Left colon (tissue), 2 donors: ENCODE measurements at regions not wholly inside any gene's neighbourhood (a gene's known extent, or its start where the extent isn't known, plus 50 kb on each side); places are given as distances from the start of the nearest gene placed in this dataset.
"Not testable (repeated sequence)": the region's sequence is repeated elsewhere in the genome, so short reads cannot be mapped to it uniquely, and the experiment has no call there.

Experiments
- ATAC-seq: fragments of 200-7000 bp; cut with Tn5 transposase; one replicate; pipeline ENCODE4 v1.9.1; 2020; ENCODE audit warnings: mild to moderate bottlenecking, moderate library complexity
- DNase-seq, 2 donors: peaks; one replicate each; pipeline ENCODE4 v3.0.0-alpha.2; 2020
- intact Hi-C, 2 donors: fragments of 100-400 bp; cut with DNase I in 1 of 2; cut with micrococcal nuclease in 1 of 2; formaldehyde crosslinking; loops; one replicate each; pipeline versions ENCODE4 v1.11.2 to v1.14.0; 2022; cut with DNase I, micrococcal nuclease
- donor health status: DM: no; HTN: no; CAD: no.
- donor health status: DM: yes; HTN: yes; CAD: no.

DNA sequence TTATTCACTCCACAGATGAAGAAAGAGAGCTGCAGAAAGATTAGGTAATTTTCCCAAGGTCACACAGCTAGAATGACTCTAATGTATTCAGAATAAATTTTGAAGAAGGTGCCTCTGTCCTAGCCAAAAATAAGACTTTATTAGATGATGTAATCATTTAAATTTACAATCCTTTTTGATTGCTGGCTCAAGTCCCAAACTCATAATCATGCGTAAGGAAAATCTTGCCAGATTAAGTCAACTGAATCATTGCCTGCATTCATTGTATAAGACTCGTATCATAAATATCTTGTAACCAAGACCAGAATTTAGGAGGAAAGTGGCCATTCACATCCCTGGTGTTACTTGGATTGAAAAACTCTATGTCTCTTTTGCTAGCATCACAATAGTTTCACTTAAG lies 53.1 kb upstream of the STK39 start:
- intact Hi-C loops = no loop called here
- DNase-seq (no peak), ATAC-seq (no peak)

DNA sequence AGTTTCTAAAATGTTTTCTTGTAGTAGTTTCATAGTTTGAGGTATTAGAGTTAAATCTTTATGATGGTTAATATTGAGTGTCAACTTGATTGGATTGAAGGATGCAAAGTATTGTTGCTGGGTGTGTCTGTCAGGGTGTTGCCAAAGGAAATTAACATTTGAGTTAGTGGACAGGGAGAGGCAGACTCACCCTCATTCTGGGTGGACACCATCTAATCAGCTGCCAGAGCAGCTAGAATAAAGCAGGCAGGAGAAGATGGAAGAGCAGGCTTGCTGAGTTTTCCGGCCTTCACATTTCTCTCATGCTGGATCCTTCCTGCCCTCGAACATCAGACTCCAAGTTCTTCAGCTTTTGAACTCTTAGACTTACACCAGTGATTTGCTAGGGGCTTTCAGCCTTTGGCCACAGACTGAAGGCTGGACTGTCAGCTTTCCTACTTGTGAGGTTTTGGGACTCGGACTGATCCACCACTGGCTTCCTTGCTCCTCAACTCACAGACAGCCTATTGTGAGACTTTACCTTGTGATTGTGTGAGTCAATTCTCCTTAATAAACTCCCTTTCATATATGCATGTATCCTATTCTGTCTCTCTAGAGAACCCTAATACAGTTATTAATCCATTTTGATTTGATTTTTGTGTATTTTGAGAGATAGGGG lies 56.8 kb upstream of the STK39 start:
- ATAC-seq = no peak
- intact Hi-C loops = no loop called here
- DNase-seq = no peak

DNA sequence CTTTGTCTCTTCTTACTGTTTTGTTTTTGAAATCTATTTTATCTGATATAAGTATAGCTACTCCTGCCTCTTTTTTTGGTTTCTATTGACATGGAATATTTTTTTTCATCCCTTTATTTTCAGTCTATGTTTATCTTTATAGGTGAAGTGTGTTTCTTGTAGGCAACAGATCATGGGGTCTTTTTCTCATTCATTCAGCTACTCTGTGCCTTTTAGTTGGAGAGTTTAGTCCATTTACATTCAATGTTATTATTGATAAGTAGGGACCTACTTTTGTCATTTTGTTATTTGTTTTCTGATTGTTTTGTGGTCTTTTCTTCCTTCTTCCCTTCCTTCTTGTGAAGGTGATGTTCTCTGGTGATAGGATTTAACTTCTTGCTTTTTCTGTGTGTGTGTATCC lies 60.0 kb upstream of the STK39 start:
- DNase-seq (no peak), ATAC-seq (no peak)
- intact Hi-C loops = no loop called here

DNA sequence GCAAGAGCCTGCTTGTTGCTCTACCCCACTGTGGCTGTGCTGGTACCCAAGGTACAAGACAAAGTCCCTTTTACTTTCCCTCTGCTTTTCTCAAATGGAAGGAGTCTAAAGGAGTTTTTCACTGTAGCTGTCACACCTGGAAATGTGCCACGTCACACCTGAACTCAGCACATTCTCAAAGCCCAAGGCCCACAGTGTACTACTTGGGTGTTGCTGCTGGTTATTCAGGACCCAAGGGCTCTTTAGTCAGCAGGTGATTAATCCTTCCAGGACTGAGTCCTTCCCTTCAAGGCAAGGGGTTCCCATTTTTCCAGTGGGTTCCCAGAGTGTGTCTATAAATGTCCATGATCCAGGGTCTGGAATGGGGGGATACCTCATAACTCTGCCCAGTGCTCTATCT lies 63.2 kb upstream of the STK39 start:
- DNase-seq (no peak), ATAC-seq (no peak)
- intact Hi-C loops = no loop called here

DNA sequence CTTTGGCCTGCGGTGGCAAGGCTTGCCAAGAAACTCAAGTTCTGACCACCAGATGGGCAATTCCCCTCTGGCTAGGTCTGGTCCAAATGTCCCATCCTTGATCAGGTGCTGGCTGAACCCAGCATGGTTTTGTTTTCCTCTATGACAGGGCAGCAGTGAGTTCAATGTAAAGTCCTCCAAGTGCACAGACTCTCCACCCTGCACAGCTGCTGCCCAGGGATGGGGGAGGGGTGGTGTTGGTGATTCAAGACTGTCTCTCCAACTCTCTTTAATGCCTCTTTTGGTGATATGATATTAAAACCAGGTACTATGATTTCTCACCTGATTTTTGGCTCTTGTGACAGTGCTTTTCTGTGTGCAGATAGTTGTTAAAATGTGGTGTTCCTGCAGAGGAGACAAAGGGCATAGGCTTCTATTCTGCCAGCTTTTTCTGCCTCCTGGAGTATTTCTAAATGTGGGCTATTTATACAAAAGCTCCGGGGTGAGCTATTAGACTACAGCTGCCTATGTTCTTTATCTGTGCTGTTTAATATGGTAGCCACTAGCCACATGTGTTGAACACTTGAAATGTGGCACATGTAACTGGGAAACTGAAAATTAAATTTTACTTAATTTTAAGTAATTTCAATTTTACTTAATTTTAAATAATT lies 64.0 kb upstream of the STK39 start:
- peak in 1 of 2 donors; percentile 28 for DNase-seq
- peak; percentile 56 for ATAC-seq
- intact Hi-C loops = no loop called here

DNA sequence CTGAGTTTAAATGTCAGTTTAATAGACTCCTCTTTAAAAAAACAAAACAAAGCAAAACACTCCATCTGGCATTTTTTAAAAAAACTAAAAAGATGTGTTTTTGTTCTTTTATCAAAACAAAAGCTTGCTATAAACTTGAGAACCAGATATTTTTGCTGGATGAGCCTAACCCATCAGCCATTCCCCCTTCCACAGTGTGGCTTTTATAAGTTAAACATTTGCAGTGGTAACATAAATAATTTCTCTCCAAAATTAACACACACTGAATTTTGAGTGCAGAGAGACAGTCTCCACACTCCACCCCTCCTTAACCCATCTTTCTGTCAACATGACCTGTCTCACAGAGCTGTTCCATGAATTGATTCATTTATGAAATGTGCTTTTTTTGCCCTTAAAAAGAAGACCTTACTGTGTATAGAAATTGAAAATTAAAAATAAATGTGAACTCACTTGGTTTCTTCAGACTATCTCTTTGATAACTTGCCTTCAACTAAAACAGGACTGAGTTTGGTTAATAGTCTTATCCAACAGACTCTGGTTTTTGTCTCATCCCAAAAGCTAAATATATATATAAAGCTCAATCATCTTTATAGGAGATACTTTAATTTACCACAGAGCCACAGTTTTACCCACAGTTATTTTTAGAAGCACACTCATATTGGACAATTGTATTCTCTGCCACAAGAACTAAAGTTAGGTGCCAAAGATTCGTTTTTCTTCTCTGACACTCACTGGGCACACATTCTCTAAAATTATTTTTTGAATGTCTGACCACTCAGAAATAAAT lies 64.8 kb upstream of the STK39 start:
- DNase-seq (no peak), ATAC-seq (no peak)
- intact Hi-C loops = no loop called here

DNA sequence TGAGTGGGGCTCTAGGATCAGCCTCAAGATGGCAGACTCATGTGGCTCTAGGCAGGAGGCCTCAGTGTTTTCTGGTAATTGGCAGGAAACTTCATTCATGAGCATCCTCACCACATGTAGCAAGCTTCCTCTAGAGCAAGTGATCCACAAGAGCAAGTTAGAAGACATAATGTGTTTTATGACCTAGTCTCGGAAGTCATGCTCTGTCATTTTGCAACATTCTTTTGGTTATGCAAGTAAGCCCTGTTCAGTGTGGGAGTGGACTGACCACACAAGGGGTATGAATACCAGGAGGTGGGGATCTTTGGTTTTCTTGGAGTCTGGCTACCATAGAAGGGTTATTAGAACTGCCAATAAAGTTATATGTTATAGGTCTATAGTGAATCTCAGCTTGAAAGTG lies 66.8 kb upstream of the STK39 start:
- DNase-seq = no peak
- intact Hi-C loops = no loop called here
- ATAC-seq = no peak

DNA sequence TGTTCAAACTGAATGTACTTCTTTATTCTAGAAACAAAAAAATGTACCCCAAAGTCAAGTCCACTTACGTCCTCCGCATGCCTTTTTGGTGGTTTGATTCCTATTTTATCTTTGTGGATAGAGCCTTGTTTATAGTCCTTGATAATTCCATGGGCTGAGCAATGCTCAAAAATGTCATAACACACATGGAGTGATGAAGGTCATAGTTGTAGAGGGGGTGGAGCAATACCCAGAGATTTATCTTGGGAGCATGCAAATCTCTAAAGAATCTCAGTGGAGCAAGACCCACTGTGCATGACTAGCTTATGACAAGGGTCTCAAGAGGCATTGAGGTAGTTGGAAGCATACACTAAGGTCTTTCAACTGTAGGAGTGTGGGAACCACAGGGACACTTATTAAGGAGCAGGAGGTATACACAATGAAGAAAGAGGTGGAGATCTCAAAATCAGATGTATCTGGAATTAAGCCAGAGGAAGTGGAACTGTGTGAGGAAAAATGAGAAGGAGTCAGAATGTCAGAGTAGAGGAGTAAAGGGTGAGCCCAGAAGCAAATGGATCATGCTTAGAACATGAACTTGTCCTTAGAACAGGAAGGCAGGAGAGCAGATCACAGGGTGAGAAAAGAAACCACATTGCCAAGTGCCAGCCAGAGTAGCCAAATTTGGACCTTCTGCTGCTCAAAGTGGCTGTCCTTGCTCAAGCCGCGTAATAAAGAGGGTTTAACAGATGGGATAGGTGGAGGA lies 68.1 kb upstream of the STK39 start:
- no peak for ATAC-seq
- DNase-seq = no peak
- intact Hi-C loops = no loop called here

DNA sequence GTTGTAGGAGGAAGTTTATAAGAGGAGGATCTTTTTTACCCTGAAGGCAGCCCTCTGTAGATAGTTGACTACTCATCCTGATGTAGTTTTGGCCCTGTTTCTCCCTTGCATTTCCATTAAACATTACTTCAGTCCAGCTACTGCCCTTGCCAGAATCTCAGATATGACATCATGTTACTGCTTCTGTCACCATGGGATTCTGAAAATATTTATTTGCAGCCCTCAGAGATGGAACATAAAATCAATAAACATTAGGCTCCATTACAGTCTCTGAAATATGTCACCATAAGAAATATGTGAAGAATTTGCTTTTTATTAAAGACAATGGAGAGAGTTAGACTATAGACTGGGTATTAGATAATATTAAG lies 68.7 kb upstream of the STK39 start:
- ATAC-seq = no peak
- intact Hi-C loops = no loop called here
- DNase-seq = no peak

DNA sequence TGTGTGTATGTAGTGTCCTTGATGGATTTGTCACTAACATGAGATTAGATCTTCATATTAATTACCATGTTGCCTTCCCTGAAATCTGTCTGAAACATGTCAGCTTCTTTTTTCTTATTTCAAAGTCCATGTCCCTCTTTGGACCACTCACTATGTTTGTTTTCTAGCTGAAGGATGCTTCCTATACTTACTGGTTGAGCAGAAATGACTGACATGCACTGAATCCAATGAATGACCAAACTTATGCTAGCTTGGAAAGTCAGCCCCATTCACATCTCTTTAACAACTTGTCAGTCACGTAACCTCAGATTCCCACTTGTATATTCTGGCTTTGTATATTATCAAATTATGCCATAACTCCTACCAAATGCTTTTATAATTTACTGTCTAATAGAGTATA lies 69.9 kb upstream of the STK39 start:
- DNase-seq (no peak), ATAC-seq (no peak)
- intact Hi-C loops = no loop called here

DNA sequence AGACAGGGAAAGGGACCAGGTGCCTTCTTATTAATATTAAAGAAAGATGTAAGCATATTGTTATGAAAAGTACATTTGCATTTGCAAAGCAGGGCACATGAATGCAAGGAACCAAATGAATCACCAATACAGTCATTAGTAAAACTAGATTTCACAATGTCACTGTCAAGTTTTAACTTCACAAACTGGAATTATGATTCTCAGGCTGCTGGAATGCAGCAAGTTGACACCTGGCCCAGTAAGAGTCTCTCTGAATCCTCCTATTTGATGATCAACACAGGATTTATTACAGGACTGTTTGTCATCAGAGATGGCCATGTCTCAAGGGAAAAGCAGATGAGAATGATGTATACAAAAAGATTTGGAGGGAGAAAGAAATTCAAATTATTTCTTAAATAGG lies 72.9 kb upstream of the STK39 start:
- intact Hi-C loops = no loop called here
- ATAC-seq (no peak), DNase-seq (no peak)

DNA sequence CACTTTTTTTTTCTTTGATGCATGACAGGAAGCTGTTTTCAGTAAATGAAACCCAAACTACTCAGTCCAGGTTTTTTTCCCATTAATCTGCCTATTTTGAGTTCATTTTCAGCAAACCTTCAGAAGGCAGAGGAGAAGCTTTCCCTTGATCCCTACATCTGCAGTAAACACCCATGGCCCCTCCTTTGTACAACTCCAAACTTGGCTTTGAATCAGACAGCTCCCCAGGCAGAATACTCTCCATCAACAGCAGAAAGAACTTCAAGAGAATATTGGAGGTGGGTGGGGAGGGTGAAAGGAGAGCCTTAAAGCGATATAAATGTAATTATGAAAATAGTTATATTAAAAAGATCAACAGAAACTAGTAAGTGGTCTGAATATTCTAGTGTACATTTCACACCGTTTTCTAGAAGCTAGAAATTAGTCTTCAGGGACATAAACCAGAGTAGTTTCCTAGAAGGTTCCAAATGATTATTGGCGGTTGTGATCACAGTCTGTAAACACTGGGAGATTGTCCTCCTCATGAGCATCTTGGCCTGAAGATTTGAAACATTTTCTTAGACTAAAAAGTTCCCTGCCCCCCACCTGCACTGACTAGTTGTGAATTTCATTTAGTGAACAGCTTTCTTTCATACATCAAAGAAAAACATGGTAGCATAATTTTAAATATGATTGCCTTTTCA lies 75.1 kb upstream of the STK39 start:
- ATAC-seq (no peak), DNase-seq (no peak)
- intact Hi-C loops = no loop called here

DNA sequence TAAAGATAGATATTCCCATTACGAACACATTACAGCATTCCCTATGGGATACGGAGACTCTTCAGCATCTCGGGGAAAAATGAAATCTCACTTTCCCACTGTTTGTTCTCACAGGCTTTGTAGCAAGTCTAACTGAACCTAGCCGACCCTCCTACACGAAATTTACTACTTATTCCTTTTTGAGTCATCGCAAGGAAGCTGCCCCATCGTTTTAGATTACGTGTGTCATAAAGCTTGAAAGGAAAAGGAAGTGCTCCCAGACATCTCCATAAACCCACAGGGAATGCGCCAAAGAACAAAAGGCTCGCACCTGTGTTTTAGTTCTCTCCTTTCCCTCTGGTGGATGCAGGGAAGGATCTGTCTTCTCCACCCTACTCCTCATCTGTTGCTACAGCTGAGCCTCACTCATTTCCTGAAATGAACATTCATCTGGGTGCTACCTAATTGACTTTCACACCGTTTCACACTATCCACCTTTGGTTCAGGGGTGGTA lies 76.2 kb upstream of the STK39 start:
- ATAC-seq = no peak
- intact Hi-C loops = no loop called here
- DNase-seq = no peak

DNA sequence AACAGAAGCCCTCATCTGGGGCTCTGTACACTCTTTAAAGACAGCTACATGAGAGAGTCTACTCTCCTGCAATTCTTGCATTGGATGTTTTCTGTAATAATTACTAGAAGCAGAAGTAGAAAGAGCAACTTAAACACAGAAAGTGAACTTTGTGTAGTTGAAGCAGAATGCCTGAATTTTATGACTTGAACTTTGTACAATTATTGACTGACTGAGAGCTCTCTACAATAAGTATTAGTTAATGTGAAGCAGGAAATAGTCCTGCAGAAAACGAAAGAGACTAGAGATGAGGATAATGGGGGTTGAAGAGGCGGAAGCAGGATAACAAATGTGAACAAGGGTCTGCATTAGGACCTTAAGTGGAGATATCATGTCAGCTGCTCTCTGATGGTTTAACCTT lies 79.2 kb upstream of the STK39 start:
- no peak for DNase-seq
- ATAC-seq = peak; percentile 93
- intact Hi-C loops = no loop called here

DNA sequence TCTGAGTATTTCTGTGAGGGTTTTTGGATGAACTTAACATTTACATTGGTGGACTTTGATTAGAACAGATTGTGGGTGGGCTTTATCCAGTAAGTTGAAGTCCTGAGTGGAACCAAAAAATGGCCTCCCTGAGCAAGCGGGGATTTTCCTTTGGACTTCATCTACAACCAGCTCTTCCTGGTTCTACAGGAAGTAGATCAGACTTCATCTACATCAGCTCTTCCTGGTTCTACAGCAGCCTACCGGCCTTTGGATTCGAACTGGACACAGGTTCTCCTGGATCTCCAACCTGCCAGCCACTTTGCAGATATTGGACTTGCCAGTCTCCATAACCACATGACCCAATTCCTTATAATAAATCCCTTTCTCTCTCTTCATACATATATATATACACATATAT lies 79.9 kb upstream of the STK39 start:
- no peak for DNase-seq
- ATAC-seq = peak; percentile 59
- intact Hi-C loops = no loop called here

DNA sequence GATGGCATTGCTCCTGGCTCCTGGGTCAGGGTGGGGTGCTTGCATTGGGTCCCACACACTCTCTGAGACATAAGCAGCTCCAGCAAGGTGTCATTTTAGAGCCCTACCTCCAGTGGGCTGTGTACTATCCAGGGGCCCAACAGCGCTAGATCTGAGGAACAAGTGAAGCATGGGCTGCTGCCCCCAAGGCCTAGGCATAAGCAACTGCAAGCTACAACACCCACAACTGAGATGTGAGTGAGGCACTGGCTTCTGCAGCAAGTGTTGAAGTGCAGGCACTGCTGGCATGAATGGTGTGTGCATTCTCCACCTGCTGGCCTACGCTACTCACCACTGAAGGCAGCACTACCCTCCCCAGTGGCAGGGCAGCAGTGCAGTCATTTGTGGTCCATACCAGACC lies 81.0 kb upstream of the STK39 start:
- intact Hi-C loops = no loop called here
- ATAC-seq (no peak), DNase-seq (no peak)

DNA sequence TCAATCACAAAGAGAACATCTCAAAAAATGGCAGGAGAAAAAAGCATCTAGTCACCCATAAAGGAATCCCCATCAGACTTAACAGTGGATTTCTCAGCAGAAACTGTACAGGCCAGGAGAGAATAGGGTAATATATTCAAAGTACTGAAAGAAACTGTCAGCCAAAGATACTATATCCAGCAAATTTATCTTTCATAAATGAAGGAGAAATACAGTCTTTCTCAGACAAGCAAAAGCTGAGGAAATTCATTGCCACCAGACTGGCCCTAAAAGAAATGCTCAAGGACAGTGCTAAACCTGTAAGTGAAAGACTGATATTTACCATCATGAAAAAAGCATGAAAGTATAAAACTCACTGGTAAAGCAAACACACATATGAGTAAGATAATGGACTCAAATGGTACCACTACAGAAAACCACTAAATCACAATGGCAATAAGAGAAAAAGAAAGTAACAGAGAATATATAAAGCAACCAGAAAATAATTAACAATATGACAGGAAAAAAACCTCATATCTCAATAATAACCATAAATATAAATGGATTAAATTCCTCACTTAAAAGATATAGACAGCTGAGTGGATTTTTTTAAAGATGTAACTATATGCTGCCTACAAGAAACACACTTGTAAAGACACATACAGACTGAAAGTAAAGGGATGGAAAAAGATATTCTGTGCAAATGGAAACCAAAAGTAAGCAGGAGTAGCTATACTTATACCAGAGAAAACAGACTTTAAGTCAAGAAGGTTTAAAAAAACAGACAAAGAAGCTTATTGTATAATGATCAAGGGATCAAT lies 83.4 kb upstream of the STK39 start:
- ATAC-seq (no peak), DNase-seq (no peak)
- intact Hi-C loops = no loop called here

DNA sequence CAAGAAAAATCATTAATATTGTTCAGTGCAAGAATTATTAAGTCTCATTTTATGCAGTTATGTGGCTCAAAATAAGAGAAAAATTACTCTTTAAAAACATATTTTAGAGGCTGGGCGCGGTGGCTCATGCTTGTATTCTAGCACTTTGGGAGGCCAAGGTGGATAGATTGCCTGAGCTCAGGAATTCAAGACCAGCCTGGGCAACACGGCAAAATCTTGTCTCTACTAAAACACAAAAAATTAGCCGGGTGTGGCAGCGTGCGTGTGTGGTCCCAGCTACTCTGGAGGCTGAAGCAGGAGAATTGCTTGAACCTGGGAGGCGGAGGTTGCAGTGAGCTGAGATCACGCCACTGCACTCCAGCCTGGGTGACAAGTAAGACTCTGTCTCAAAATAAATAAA lies 87.9 kb upstream of the STK39 start:
- DNase-seq, intact Hi-C loops: not testable (repeated sequence)

More for the DNA sequence above, 87.9 kb upstream of the STK39 start:
- ATAC-seq = not testable (repeated sequence)
